ENCODE measurements at regions not wholly inside any gene's neighbourhood (a gene's known extent, or its start where the extent isn't known, plus 50 kb on each side); places are given as distances from the start of the nearest gene placed in this dataset.
"Not testable (repeated sequence)": the region's sequence is repeated elsewhere in the genome, so short reads cannot be mapped to it uniquely, and the experiment has no call there.

DNA sequence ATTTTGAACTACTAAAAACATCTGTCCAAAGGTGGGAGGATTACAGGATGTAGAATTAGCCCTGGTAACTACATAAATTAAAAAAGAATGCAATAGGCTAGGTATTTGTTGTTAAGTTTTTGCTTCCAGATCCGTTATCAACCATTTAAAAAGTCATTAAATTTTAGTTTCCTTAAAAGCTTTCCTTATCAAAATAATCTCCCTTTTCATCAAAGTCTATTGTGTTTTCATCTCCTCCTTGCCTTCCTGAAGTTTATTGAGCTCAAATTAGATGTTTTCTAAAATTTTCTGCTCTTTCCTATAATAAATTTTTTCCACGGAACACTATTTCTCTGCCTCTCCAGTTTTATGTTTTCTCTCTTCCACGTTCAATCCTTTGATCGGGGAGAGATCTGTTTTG, 108.6 kb downstream of the MEX3B start:
- DNase-seq = no peak

DNA sequence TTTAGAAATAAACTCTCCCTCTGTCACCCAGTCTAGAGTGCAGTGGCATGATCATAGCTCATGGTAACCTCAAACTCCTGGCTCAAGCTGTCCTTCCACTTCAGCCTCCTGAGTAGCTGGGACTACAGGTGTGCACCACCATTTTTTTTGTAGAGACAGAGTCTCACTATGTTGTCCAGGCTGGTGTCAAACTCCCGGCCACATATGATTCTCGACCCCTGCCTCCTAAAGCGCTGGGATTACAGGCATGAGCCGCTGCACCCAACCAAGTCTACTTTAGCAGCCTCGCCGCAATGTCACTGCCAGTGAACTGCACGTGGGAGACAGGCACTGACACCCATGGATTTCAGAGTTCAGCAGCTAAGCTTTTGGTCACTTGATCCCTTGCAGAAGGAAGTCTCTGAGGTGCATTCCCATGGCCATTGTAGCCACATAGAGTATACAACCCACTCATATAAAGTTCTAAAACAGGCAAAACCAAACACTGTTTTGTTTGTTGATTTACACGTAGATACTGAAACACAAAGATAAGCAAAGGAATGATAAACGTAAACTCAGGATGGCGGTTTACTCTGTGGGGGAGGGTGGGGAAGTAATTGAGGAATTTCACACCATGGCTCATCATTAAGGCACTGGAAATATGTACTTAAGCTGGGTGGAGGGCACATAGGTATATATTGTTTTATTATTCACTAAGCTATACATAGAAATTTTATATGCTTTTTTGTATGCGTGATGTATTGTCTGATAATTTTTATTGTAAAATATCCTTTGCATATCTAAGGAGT, 115.0 kb downstream of the MEX3B start:
- DNase-seq = no peak

DNA sequence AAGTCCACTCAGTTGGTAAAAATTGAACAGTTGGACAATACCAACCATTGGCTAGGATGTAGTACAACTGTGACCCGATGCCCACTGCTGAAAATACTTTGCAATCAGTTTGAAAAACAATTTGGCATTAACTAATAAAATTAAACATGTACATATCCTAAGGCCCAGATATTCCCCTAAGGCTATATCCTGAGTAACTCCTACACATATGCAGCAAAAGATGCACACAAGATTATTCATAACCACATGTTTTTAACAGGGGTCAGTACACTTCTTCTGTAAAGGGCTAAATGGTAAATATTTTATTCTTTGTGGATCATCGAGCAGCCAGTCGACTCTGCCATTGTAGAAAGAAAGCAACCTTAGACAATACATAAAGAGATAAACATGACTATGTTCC, 116.3 kb downstream of the MEX3B start:
- DNase-seq = no peak

DNA sequence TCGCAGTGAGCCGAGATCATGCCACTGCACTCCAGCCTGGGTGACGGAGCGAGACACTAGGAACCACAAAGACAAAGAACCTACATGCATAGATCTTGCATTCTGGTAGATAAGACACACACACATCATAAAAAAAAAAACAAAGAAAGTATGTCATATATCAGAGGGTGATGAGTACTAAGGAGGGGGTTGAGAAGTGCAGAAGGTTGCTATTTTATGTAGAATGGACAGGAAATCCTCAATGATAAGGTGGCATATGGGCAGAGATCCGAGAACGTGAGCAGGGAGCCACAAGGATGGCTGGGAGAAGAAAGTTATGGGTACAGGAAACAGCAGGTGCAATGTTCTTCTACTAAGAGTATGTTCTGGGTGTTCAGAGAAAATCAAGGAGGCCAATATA, 118.8 kb downstream of the MEX3B start:
- no peak for DNase-seq

DNA sequence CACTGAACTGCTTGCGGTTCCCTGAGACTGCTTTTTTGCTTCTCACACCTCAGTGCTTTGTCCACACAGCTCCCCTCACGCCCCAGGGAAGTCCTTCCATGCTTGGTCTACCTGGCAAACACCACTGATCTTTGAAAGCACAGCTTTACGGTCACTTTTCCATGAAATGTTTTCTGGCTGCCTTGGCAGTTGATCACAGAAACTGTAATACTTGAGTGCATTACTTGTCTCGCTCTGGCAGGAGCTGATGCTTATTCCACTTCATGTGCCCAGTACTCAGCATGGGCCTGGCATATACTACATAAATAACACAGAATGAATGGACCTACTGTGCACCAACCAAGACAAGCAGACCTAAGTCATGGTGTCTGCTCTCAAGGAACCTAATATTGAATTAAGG, 121.1 kb downstream of the MEX3B start:
- no peak for DNase-seq

DNA sequence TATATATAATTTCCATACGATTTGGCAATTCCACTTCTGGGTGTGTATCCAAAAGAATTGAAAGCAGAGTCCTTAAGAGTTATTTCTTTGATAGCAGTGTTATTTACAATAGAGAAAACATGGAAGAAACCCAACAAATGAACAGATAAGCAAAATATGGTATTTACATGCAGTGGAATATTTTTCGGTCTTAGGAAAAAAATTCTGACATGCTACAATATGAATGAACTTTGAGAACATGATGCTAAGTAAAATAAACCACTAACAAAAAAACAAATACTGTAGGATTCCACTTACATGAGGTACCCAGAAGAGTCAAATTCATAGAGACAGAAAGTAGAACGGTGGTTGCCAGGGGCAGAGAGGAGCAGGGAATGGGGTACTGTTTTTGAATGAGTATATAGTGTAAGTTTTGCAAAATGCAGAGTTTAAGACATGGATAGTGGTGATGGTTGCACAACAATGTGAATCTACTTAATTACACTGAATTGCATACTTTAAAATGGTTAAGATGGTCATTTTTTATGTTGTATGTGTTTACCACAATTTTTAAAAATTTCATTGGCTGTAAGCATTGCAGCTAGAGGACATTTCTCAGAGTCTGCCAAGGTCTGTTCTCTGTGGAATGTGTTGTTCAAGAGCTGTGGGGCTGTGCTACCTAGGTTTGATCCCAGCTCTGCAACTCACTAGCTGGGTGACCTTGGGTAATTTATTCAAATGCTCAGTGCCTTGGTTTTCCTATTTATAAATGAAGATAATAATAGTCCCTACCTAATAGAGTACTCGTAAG, 122.1 kb downstream of the MEX3B start:
- no peak for DNase-seq

DNA sequence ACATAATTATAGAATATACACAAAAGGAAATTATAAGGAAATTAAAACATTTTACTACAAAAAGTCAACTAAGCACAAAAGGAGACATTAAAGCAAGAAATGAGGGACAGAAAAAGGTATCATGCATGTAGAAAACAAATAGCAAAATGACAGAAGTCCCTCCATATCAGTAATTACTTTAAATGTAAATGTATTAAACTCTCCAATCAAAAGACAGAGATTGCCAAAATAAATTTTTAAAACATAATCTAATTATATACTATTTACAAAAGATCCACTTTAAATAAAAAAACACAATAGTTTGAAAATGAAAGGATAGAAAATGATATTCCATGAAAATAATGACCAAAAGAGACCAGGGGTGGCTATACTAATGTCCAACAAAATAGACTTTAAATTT, 123.7 kb downstream of the MEX3B start:
- no peak for DNase-seq

DNA sequence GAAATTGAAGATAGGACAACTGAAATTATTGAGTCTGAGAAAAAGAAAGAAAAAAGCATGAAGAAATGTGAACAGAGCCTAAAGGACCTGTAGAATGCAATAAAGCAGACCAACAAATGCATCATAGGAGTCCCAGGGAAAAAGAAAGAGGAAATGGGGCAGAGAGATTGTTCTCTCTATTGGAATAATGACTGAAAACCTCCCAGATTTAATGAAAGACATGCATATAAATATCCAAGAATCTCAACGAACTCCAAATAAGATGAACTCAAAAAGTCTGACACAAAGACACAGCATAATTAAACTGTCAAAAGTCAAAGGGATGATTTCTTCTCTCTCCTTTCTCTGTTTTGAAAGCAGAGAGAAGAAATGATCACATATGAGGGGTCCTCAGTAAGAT, 124.7 kb downstream of the MEX3B start:
- no peak for DNase-seq

DNA sequence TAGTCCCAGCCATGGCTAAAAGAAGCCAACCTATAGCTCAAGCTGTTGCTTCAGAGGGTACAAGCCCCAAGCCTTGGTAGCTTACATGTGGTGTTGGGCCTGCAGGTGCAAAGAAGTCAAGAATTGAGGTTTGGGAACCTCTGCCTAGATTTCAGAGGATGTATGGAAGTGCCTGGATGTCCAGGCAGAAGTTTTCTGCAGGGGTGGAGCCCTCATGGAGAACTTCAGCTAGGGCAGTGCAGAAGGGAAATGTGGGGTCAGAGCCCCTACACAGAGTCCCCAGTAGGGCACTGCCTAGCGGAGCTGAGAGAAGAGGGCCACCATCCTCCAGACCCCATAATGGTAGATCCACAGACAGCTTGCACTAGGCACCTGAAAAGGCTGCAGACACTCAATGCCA, 127.1 kb downstream of the MEX3B start:
- DNase-seq = not testable (repeated sequence)

DNA sequence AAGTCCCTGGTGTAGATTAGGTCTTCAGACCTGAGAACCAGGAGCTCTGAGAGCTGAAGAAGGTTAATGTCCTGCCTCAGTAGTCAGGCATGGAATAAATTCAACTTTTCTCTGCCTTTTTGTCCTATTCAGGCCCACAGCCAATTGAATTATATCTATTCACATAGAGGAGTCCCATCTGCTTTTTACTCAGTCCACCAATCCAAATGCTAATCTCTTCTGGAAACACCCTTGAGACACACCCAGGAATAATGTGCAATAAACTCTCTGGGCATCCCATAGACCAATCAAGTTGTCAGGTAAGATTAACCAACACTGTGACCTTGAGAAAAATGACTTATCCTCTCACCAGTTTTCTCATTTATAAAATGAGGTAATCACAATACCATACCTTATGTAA, 129.4 kb downstream of the MEX3B start:
- no peak for DNase-seq

DNA sequence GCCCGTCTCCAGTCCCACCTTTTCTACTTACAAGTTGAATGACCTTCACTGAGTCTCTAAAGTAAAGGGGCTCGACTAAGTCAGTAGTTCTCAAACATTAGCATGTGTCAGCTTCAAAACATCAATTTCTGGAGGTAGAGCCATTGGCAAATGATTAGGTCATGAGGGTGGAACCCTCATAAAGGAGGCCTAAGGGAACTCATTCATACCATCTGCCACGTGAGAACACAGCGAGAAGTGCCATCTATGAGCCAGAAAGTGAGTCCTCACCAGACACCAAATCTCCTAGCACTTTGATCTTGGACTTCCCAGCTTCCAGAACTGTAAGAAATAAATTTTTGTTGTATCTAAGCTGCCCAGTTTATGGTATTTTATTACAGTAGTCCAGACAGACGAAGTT, 129.8 kb downstream of the MEX3B start:
- DNase-seq = no peak

DNA sequence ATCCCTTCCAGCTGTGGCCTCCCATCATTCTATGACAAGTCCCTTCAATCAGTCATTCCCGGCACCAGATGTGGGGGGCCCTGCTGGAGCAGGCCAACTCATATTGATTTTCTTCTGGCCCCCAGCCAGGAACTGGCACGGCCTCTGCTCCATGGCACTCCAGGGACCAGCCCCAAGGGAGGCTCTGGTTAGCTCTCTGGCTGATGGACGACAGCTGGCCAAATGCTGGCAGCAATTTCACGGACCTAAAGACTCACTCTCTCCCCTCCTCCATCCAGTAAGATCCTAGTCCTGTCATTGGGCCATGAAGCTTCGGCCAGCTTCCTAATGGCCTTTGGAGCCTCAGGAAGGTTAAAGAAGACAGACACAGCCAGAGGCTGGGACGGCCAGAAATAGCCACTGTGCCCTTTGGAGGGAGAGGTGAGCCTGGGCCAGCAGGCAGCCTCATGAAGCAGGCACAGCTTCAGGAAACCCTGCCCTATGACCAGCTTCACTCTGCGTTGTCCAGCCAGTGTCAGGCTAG, 131.0 kb downstream of the MEX3B start:
- DNase-seq = no peak

DNA sequence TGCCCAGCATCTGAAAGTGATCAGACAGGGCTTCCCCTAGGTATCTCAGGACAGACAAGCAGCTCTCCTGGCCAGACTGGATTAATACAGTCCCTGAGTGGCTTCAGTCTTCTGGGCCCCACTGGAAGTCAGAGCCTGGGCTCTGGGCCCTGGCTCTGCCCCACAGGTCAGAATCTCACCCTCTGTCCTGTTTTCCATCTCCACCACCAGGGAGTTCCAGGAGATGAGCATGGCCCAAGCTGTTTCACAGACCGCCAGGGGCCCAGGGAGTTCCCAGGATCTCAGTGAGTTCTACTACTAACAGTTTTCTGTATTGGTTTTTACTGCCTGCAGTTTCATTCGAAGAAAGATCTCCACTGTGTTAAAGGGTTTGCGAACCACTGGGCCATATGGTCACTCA, 131.5 kb downstream of the MEX3B start:
- no peak for DNase-seq

DNA sequence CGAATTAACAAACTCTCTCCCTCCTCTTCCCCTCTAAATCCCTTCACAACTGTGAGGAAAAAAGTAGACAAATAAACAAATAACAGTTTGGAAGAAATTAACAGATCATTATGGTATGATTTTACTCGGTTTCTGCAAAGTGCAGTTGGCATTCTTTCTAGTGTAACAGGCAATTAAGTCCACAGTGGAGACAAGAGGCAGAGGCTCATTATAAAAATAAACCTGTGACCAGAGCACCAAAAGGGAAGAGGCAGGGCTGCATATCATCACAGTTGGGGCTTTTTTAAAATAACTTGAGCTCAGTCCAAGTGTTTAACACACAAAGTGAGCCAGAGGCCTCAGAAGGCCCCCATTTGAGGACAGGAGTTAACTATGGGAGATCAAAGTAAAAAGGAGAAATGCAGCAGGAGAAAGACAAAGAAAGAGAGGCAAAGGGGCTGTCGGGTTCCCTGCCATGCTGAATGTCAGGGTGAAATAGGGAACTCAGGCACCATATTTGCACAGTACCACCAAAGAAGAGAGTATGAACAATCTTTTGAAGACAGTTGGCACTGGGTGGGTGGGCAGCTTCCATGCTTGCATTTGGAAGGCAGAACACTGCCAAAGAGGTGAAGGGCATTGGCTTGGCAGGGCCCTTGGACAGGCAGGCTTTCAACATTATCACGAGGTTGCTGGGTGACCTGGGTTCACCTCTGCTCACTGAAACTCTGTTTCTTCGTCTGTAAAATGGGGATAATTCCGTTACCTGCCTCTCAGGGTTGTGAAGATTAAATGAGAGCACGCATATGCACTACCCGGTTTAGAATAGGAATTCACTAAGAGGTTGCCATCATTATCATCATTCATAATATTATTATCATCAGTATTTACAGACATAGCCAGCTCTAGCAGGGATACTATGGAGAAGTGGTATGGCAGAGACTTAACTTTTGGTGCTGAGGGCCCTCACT, 134.5 kb downstream of the MEX3B start:
- no peak for DNase-seq

DNA sequence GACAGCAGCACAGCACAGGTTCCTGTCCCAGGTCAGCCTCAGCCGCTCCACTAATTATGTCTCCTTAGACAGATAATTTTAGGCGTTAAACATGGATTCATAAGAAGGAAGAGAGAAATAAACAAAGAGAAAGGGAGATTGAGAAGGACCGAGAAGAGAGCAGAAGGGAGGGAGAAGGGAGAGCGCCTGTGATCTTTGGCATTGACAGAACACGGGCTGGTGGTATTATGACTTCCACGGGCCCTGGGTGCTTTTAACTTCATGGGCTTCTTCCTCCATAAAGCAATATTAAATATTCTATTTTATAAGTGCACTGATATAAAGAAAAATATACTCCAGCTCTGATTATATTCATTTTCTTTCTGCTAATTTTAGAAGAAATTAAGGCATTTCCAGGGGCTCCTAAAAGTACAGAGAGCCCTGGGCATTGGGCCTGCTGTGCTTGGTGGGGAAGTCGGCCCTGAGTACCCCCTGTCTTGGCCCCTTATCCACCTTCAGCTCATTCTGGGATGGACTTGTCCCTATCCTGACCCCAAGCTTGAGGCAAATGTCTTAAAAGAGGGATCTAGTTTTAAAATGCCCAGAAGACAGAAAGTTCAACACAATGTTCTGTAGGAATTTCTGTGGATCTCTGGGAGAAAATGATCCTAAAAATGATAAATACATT, 135.3 kb downstream of the MEX3B start:
- no peak for DNase-seq

DNA sequence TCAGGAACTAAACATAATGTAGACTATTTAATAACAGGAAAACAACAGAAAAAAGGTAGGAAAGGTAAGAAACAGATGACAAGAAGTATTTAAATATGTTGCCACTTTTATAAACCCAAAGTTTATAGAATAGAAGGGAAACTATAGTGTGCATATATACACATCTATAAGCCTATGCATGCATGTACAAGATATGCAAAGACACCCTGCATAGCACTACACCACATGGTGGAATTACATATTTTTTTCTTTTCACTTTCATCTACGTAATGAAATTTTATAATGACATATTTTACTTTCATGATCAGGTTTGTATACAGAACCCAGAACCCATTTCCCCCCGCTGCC, 136.8 kb downstream of the MEX3B start:
- DNase-seq = no peak

DNA sequence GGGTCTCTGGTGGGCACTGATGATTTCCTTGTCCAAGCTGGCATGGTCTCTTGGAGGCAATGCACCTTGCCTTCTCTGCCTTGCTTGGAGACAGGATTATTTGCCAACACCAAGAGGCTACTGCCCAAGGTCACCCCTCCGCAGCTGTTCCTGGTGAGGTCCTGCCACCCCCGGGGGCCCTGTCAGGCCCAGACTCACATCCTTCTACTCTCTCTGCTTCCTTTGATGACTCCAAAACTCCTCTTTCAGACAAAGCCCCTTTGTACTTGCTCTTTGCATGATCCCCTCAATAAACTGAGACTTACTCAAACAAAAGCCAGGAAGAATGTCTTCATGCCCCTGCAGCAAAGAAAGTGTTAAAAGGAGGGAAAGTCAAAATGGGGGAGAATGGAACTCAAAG, 137.7 kb downstream of the MEX3B start:
- no peak for DNase-seq

DNA sequence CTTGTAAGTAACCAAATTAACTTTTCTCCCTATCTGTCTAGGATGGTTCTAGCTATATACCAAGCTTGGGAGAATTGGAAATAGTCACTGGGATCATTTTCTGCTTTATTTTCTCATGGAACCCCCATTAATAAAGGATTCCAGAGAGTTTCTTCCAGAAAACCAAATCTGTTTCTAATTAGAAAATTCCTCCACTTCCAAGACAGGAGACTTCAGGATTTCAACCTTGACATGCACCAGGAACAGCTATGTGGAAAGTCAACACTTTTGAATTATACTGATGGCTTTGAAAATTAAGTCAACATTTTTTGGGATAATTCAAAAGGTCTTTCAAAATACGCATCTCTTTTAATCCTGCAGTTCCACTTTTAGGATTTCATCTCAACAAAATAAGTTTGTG, 138.3 kb downstream of the MEX3B start:
- DNase-seq = no peak

DNA sequence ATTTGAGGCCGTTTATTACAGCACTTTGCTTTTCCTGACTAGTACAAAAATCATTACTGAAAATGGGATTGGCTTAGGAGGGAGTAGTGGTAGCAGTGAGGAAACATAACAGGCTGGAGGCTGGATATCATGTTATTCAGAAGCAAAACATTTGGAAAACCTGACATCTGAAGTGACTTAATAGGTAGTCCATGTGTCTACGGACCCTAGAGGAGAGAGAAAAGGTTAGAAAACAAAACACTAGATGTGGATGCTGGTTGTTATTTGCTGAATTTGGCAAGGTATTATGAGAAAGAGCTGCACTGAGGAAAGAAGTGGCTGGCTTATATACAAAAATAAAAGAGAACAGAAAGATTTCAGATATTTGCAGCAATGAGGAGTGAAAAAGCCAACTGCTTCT, 139.9 kb downstream of the MEX3B start:
- no peak for DNase-seq

DNA sequence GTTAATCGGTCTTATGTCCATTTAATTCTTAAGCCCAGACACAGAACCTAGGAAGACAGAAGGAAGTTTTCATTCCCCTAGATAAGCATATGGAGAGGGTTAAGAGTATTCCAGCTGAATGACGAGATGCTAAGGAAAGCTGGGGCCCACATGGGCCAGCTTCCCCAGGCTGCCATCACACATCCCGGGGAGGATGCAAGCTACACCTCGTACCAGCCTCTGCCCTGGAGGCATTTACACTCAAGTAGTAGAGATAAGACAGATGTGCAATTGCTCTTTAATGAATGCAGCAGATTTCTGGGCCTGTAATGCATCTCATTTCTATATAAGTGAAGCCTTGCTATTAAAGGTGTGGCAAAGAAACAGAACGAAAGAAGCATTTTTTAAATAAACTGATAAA, 144.5 kb downstream of the MEX3B start:
- no peak for DNase-seq

DNA sequence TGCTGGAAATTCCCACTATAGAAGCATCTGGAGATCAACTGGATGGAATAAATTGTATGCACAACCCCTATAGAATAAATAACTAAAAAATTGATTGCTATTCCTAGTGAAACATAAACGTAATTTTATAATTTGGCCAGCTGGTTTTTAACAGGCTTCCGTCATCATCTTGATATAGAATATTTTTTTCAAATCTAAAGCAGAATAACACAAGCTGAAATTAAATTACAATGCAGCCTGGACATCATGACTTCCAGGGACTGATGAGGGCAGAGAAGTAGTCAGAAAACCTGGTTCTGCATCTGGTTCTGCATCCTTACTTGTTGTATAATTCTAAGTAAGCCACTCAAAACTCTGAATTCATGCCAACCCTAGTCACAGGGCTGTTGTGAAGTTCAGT, 146.1 kb downstream of the MEX3B start:
- DNase-seq = no peak

DNA sequence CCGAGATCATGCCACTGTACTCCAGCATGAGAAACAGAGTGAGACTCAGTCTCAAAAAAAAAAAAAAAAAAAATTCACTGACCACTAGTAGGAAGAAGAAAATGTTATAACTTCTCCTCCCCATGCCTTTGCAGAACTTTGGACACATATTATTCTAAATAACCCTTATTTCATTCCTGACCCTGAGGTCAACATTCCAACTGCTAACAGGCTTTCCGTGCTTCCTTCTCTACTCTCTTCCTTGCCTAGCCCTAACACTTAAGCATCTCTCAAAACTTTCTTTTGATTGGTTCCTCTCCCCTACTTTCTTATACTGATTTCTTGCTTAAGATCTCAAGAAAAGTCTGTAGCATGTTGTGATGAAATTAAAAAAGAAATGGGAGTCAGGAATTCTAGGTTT, 146.8 kb downstream of the MEX3B start:
- no peak for DNase-seq
